PC-9 (cell line): ENCODE measurements at regions not wholly inside any gene's neighbourhood (a gene's known extent, or its start where the extent isn't known, plus 50 kb on each side); places are given as distances from the start of the nearest gene placed in this dataset.
"Not testable (repeated sequence)": the region's sequence is repeated elsewhere in the genome, so short reads cannot be mapped to it uniquely, and the experiment has no call there.

Source experiments
- BruUV-seq: library from RNA; stranded (reverse); fragments of 400-500 nt; replicated peaks from 2 replicates; lab custom pipeline; 2021; lab: Mats Ljungman, UMichigan
- CTCF ChIA-PET: fragments of 300-600 bp; sonication (Branson Sonifier 250); formaldehyde crosslinking; loops from one replicate; lab custom pipeline; 2022; ENCODE audit warnings: antibody characterized with exemption; lab: Charles Lee
- POLR2A ChIA-PET: fragments of 300-600 bp; sonication (Branson Sonifier 250); formaldehyde crosslinking; loops from one replicate; lab custom pipeline; 2022; ENCODE audit warnings: antibody characterized with exemption; ENCODE audit not compliant: unreplicated experiment; lab: Charles Lee
- DNase-seq, 2 experiments: peaks; one replicate each; pipeline versions ENCODE4 v3.0.0 to v3.0.0-alpha.2; 2015 to 2022; ENCODE audit warnings: mixed read lengths in 1 of 2
- H2AFZ ChIP-seq: fragments of 200-600 bp; sonication (generic); 2 replicates; pipeline ENCODE4 v1.8.1; 2017; ENCODE audit warnings: antibody characterized with exemption
- H3F3A ChIP-seq: fragments of 200-600 bp; sonication (generic); 2 replicates; pipeline ENCODE4 v1.8.1; 2017; ENCODE audit warnings: antibody characterized with exemption, mild to moderate bottlenecking, low read depth; ENCODE audit not compliant: insufficient read depth
- H3K27ac ChIP-seq: fragments of 200-600 bp; sonication (generic); 2 replicates; pipeline ENCODE4 v1.6.1; 2016; ENCODE audit warnings: mixed run types
- H3K27me3 ChIP-seq: fragments of 200-600 bp; sonication (generic); 2 replicates; pipeline ENCODE4 v1.6.1; 2016; ENCODE audit warnings: low read depth, mixed run types; ENCODE audit not compliant: insufficient read depth
- H3K36me3 ChIP-seq: fragments of 200-600 bp; sonication (generic); 2 replicates; pipeline ENCODE4 v1.6.1; 2016; ENCODE audit warnings: low read depth, mixed run types
- H3K4me1 ChIP-seq: fragments of 200-600 bp; sonication (generic); replicated peaks from 2 replicates; pipeline ENCODE4 v1.6.1; 2016; ENCODE audit warnings: mixed run types; ENCODE audit not compliant: insufficient read depth
- H3K4me2 ChIP-seq: fragments of 200-600 bp; sonication (generic); 2 replicates; pipeline ENCODE4 v1.6.1; 2017; ENCODE audit warnings: mixed run types
- H3K4me3 ChIP-seq: fragments of 200-600 bp; sonication (generic); 2 replicates; pipeline ENCODE4 v1.6.1; 2016; ENCODE audit warnings: mixed run types
- H3K79me2 ChIP-seq: fragments of 200-600 bp; sonication (generic); 2 replicates; pipeline ENCODE4 v1.6.1; 2017; ENCODE audit warnings: low read depth, mixed run types
- H3K9me2 ChIP-seq: fragments of 200-600 bp; sonication (generic); 2 replicates; pipeline ENCODE4 v1.8.1; 2017; ENCODE audit warnings: mild to moderate bottlenecking; ENCODE audit not compliant: insufficient read depth
- H3K9me3 ChIP-seq: fragments of 200-600 bp; sonication (generic); 2 replicates; pipeline ENCODE4 v1.8.1; 2016; ENCODE audit warnings: low read depth; ENCODE audit not compliant: insufficient read depth
- H4K20me1 ChIP-seq: fragments of 200-600 bp; sonication (generic); 2 replicates; pipeline ENCODE4 v1.8.1; 2017; ENCODE audit not compliant: insufficient read depth
- CTCF ChIP-seq: fragments of 200-600 bp; sonication (generic); conservative IDR thresholded peaks from 2 replicates; pipeline ENCODE4 v1.6.1; 2017; ENCODE audit warnings: mixed run types, antibody characterized with exemption, mild to moderate bottlenecking, moderate library complexity
- EZH2 ChIP-seq: fragments of 200-600 bp; sonication (generic); IDR thresholded peaks from 2 replicates; pipeline ENCODE4 v1.8.0; 2017; ENCODE audit warnings: antibody characterized with exemption, low read depth
- intact Hi-C: fragments of 100-400 bp; cut with micrococcal nuclease; formaldehyde crosslinking; loops from one replicate; pipeline ENCODE4 v1.10.0; 2022; ENCODE audit not compliant: unreplicated experiment

- BruUV-seq: no TSS peak
- no peak for TF ChIP-seq CTCF
- TF ChIP-seq EZH2: no peak
- peak in 1 of 2 experiments; percentile 82 for DNase-seq
These were observed 127.8 kb upstream of the CCDC180 start for GRCh38 chr9:97179616-97180015.

DNA sequence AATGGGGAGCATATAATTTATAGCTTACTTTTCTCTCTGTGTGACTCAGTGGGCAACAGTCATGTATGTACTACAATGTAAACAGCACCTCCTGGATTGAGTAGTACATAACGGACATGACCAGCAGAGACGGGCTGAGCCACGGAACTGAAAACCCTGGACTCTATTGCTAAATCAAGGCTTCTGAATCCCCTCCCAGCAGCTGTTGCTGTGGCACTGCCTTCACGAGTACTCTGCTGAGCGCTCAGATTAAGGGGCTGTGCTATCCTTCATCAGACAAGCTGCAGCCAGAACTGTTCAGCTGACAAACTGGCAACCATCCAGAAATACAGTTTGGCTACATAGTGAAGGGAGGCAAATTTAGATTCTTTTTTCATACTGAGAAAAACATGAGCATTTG is 131.3 kb upstream of the CCDC180 start:
- POLR2A ChIA-PET: no interaction called here
- peaks cover 12% of the 10 kb centered on the region for H3F3A ChIP-seq
- CTCF ChIA-PET: no interaction called here
- TF ChIP-seq EZH2 (no peak), CTCF (no peak)
- no peak for DNase-seq
- H3K4me2 ChIP-seq: no peak overlapping the region
- H4K20me1 ChIP-seq: no peaks in the 10 kb centered on the region
- intact Hi-C loops: no loop called here
- no peaks in the 10 kb centered on the region for H3K36me3 ChIP-seq
- H3K27me3 ChIP-seq: no peaks in the 10 kb centered on the region
- no peaks in the 10 kb centered on the region; the same call in 1 of the 2 replicates for H3K9me3 ChIP-seq
- no peak overlapping the region for H3K4me3 ChIP-seq
- peaks cover 20% of the 10 kb centered on the region for H3K4me1 ChIP-seq
- no peak overlapping the region for H3K27ac ChIP-seq
- no peaks in the 10 kb centered on the region for H3K79me2 ChIP-seq
- no peak overlapping the region for H2AFZ ChIP-seq
- H3K9me2 ChIP-seq: no peaks in the 10 kb centered on the region
- BruUV-seq: no TSS peak

More at GRCh38 chr9:97179616-97180015, 127.8 kb upstream of the CCDC180 start:
- Histone ChIP-seq H3K9me2 (no peaks in the 10 kb centered on the region), H3K27me3 (no peaks in the 10 kb centered on the region), H4K20me1 (no peaks in the 10 kb centered on the region), H2AFZ (0 out of 2 replicates have a peak overlapping the region, but pooled peaks have one; percentile 48), H3K4me1 (peaks cover 20% of the 10 kb centered on the region), H3K4me3 (no peak overlapping the region), H3K4me2 (peak overlapping the region; percentile 43), H3K36me3 (no peaks in the 10 kb centered on the region), H3K9me3 (no peaks in the 10 kb centered on the region; the same call in 1 of the 2 replicates), H3F3A (peaks cover 12% of the 10 kb centered on the region), H3K27ac (peak overlapping the region; percentile 58), H3K79me2 (no peaks in the 10 kb centered on the region)
- ChIA-PET CTCF (no interaction called here), POLR2A (no interaction called here)
- intact Hi-C loops: no loop called here

- H2AFZ ChIP-seq, H3K36me3 ChIP-seq, H3K79me2 ChIP-seq, H3K27ac ChIP-seq, H3K9me2 ChIP-seq, POLR2A ChIA-PET, H3K4me2 ChIP-seq, DNase-seq, CTCF ChIA-PET, intact Hi-C loops, H3K9me3 ChIP-seq, H3F3A ChIP-seq, H3K4me1 ChIP-seq, H4K20me1 ChIP-seq, BruUV-seq, H3K27me3 ChIP-seq, H3K4me3 ChIP-seq: not testable (repeated sequence)
These were observed 129.2 kb upstream of the CTSV start for GRCh38 chr9:97168174-97168573.

- H2AFZ ChIP-seq, H3K9me2 ChIP-seq, intact Hi-C loops, H3K4me2 ChIP-seq, H3K27me3 ChIP-seq, BruUV-seq, H3K4me1 ChIP-seq, DNase-seq, H3K9me3 ChIP-seq, H3K27ac ChIP-seq, H3K79me2 ChIP-seq, H3K4me3 ChIP-seq, H3K36me3 ChIP-seq, CTCF ChIA-PET, H4K20me1 ChIP-seq, H3F3A ChIP-seq: not testable (repeated sequence)
- POLR2A ChIA-PET: interaction anchor here (0.7 kb wide), 1 partner anchor 214 kb away, joined by 3 read pairs; no protein-coding TSS in a partner anchor
These were observed 127.7 kb upstream of the CTSV start for GRCh38 chr9:97166496-97167138.
